GM18870 (cell line): ENCODE measurements at regions not wholly inside any gene's neighbourhood (a gene's known extent, or its start where the extent isn't known, plus 50 kb on each side); places are given as distances from the start of the nearest gene placed in this dataset.
"Not testable (repeated sequence)": the region's sequence is repeated elsewhere in the genome, so short reads cannot be mapped to it uniquely, and the experiment has no call there.

Source experiments
- ATAC-seq: cut with Tn5 transposase; IDR thresholded peaks from one replicate; pipeline ENCODE4 v1.9.1; 2021; ENCODE audit warnings: moderate library complexity; ENCODE audit not compliant: unreplicated experiment

DNA sequence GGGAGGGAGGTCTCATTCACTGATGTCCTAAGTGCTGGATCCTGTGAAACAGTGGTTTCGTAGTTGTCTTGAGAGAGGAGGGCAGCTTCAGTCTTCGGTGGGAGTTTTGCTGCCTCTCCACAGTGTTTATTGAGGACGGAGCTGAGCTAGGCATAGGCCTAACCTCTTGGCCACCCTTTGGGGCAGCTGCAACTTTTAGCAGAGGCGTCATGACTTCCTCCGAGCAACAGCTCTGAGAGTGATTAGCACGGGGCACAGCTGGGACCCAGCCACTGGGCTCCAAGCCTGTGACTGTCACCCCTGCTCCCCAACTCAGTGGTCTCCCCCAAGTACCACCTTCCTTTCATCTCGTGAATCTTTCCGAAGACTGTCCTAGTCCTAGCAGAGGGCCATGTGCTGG, 139.9 kb upstream of the NCOR2 start:
- no peak for ATAC-seq

DNA sequence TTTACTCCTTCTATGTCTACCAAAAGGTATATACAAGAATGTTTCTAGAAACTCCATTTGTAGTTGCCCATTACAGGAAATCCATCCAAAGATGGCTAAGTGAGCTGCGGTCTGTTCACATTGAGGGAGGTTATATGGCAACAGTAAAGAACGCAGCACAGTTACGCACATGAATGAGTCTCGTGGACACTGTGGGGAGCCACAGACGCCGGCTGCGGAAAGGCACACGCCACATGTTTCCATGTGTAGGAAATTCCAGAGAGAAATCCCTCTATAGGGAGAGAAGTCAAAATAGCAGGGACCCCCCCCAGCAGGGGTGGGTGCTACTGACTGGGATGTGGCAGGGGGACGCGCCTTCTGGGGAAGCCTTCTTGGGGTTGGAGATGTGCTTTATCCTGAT, 139.0 kb upstream of the NCOR2 start:
- no peak for ATAC-seq

DNA sequence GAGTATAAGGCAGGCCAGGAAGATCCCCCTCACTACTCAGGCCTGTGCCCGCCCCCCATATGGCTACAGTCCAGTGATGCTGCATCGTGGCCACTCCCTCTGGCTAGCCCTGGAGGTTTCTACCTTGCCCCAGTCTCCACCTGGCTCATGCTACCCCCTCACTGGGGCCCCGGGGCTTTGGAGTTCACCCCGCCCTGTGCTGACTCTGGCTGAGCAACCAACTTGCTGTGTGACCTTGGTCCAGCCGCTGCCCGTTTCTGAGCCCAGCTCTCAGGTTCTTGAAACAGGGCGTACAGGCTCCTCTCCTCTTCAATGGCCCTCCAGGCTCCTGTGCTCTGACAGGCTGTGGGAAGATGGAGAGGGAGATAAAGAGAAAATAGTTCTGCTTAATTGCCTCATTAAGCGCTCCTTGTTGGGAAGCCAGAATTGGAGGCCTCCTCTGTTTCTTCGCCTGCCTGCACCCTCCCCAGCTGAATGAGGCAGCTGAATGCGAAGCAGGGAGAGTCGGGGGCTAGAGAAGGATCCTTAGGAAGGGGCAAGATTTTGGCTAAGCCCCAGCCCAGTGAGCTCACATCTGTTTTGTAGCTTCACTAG, 138.2 kb upstream of the NCOR2 start:
- no peak for ATAC-seq

DNA sequence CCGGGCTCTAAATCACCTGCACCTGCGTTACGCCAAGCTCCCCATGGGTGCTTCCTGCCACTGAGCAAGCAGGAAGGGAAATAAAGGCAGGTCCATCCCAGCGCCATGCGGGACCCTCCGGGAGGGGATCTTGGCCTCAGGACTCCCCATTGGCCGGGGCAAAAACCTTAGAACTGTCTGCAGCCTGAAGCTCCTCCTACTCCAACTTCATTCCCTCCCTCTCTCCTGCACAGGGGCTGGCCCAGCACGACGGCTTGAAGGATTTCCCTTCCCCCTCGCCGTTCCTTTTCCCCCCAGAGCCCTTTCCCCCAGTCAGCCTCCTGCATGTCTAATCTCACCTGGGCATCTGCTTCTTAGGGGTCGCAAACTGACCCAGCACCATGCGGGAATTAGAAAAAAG, 137.2 kb upstream of the NCOR2 start:
- no peak for ATAC-seq

DNA sequence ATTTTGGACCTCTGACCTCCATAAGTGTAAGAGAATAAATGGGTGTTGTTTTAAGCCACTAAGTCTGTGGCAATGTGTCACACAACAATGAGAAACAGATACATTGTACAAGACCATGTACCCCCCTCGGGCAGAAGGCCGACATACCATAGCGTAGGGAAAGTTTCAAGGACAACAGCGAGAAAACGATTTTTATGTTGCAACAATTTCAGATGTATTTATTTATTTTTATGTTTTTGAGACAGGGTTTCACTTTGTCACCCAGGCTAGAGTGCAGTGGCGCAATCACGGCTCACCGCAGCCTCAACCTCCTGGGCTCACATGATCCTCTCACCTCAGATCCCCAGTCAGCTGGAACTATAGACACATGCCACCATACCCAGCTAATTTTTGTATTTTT, 136.4 kb upstream of the NCOR2 start:
- no peak for ATAC-seq

DNA sequence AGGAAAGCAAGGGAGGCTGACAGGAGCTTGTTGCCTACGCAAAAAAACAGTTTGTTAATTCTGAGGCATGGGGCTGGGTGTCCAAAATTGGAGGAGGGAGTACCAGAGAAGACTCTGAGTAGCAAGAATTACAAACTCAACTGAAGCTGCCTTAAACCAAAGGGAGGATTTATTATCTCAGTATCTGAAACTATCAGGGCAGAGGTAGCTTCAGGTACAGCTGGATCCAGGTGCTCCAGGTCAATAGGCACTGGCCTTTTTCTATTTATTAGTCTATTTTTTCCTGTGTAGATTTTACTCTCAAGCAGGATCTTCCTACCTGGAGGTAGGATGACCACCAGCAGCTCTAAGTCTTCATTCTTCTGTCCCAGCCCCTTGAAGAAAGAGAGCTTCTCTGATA, 135.3 kb upstream of the NCOR2 start:
- no peak for ATAC-seq

DNA sequence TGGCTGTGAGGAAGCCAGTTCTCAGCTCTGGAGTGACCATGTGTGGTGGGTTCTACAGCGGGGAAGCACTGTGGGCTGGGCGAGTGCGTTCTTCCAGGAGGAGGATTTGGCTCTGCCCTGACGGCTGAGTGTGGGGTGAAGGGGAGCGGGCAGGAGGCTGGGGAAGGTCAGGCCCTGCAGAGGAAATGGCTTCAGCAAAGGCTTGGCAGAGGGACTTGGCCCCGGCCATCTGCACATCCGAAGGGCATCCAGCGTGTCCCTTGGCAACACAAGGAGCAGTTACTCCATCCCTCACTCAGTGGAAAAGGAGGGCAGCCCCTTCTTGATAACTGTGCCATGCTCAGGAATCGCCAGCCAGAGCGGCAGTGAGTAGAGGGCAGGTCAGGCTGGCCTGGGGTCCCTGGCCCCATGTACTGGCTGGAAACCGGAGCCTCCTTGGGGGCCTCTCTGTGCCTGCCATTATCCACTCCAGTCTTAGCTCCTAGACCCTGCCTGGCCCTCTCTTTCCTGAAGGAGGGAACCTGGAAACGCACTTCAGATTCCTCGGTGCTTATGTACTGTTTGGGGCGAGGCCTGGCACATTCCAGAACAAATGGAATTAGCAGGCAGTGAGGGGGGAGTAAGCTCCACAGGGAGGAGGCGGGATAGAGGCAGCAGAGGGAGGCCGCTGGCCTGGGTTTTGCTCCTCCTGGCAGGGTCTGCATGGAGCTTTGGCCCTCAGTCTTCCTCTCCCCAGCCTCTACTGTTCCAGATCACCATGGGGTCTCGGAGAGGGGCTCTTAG, 133.6 kb upstream of the NCOR2 start:
- no peak for ATAC-seq

DNA sequence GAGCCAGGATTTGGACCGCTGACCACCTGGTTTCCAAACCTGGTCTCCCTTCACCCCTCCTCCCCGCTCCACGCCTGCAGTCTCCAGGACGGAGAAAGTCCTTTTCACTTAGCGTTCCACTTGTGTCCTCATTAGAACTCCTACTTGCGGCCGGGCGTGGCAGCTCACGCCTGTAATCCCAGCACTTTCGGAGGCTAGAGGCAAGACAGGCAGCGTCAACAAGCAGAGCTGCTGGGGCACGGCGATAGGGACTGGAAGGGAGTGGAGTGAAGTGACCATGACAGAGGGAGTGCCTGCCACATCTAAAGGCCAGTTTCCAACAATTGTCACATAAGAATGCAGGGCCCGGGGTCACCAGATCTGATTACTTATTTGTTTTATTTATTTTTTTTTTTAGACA, 132.5 kb upstream of the NCOR2 start:
- no peak for ATAC-seq

DNA sequence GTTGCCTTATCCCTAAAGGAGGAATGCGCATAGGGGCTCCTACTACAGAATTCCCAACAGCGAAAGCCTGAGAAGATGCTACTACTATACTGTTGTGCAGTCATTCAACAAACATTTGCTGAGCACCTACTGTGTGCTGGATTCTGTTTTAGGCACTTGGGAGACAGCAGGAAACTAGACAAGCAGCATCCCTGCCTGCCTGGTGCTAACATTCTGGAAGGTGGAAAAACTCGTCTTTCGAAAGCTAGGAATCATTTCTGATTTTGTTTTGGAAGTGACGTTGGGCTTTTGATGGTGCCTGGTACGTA, 131.5 kb upstream of the NCOR2 start:
- no peak for ATAC-seq

DNA sequence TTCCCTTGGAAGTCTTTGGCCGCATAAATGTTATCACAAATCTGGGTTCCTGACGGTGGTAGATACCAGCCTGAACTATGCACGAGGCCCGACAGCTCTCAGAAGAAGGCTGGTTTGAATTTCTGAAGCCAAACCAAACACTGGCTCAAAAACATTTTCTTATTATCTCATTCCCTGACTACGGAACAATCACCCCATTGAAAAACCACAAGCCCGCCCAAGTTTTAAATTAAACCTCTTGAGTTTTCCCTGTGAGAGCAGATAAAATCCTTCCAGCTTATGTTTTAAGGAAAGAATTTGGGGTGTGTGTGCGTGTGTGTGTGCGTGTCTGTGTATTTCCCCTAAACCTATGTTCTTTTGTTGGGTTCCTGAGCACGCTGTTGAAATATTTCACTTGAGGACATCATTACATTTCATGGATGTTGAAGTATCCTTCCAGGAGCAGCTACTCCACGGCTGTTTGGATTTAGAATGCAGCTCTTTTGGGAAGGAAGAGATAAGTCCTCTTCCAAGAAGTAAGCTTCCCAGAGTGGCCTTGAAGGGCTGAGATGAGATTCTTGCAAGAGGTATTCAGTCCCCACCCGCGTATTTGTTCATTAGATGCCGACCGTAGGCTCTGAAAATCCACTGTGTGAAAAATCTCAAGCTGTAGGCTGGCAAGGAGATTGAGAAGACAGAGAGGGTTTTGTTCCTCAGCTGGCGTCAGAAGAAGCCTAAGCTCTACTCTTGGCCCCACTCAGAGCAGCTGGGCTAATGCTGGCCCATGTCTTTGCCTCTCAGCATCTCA, 131.0 kb upstream of the NCOR2 start:
- ATAC-seq, result no peak

DNA sequence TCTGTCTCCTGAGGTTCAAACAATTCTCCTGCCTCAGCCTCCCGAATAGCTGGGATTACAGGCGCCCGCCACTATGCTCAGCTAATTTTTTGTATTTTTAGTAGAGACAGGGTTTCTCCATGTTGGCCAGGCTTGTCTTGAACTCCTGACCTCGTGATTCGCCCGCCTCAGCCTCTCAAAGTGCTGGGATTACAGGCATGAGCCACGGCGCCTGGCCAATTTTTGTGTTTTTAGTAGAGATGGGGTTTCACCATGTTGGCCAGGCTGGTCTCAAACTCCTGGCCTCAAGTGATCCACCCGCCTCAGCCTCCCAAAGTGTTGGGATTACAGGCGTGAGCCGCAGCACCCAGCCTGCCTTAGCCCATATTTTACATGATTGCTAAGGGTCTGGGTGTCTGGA, 130.3 kb upstream of the NCOR2 start:
- ATAC-seq, result not testable (repeated sequence)

DNA sequence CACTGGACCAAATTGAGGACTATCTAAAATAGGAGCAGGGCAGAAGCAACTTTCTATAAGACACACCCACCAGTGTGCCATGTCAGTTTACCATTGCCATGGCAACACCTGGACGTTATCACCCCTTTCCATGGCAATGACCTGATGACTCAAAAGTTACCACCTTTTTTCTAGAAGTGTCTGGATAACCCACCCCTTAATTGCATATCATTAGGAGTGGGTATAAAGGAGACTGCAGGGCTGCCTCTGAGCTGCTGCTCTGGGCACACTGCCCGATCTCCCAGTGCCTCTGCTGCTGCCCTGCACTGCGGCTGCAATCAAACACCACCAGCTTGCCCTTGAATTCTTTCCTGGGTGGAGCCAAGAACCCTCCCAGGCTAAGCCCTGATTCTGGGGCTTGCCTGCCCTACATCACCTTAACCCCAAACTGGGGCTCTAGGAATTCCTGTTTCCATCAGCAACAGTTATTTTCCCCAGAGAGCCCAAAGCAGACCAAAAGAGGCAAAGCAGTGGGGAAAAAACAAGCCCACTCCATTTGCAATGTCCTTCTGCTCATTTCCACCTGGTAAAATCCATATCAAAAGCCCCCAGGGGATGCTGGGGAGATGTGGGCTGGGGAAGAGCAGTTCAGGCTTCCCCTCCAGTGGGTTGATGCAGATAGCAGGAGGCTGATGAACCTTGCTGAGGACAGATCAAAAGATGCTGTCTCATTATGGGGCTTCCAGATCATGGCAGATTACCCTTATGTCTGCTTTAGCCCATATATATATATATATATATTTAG, 129.5 kb upstream of the NCOR2 start:
- ATAC-seq, result no peak

DNA sequence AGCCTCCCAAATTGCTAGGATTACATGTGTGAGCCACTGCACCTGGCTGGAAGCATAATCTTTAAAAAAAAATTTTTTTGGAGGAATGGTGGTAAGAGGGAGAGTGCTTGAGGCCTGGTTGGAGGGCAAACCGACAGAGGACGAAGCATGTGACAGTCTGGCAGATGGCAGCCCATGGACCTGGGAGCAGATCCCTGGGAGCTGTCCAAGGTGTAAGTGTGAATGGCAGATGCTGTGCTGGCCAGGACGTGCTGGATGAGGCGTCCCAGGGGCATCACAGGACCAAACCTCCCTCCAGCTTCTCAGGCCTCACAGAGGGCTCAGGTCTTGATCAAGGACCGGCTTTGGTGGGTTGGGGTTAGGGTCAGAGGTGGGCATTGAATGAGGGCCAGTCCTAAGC, 128.4 kb upstream of the NCOR2 start:
- ATAC-seq, result no peak

DNA sequence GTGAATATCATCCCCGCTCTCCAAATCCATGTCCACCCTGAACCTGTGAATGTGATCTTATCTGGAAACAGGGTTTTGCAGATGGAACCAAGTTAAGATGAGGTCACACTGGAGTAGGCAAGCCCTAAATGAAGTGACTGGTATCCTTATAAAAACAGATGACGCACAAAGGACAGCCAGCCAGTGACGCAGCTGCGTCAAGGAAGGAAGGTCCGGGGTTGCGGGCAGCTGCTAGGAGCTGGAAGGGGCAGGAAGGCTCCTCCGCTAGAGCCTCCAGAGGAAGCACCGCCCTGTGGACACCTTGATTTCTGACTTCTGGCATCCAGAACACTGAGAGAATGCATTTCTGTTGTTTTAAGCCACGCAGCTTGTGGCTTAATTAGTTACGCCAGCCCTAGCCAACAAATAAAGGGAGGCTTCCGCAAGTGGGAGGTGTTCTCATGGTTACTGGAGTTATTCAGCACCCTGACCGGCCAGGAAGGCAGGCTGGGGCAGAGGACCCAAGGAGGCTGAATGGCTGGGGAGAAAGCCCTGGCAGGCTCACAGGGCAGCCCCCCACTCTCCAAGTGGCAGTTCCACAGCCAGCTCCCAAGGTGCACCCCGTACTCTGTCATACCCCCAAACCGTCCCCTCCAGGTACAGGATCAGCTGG, 127.6 kb upstream of the NCOR2 start:
- ATAC-seq, result no peak

DNA sequence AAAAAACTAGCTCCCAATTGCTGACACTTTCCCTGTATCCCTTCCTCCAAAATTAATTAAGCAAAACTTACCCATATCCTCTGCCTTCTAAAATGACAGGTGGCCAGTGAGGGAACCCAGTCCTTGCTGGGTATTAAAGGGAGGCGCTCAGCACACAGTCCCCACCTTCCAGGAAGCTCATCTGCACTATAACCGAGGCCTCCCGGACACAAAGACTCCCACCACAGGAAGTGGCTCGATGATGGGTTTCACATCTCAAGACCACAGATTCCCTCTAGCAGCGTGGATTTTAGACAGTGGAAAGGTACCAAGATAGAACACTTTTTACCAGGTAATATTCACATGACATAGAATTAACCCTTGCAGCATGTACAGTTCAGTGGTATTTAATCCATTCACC, 126.8 kb upstream of the NCOR2 start:
- ATAC-seq, result no peak

DNA sequence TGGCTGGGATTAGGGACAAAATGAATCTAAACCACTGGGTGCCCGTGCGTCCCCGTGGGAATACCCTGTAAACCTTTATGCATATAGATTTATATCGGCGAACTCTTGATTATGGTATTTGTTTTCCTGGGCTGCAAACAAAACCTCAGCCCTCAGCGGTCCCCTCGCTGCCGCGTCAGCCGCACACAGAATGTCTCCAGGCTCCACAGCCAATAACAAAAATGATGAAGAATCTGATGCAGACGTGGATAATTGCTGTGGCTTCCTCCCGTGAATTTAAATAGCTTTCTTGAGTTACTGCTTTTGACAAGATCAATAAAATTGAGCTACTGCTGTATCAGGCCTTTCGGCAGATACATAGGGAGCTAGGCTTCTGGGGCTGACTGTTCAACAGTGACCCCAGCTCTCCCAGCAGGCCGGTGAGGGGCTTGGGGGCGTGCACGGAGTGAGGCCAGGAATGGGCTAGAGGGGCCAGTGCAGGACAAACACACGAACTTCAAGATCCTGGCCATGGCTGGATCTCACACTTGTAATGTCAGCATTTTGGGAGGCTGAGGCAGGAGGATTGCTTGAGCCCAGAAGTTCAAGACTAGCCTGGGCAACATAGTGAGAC, 125.8 kb upstream of the NCOR2 start:
- ATAC-seq, result no peak

DNA sequence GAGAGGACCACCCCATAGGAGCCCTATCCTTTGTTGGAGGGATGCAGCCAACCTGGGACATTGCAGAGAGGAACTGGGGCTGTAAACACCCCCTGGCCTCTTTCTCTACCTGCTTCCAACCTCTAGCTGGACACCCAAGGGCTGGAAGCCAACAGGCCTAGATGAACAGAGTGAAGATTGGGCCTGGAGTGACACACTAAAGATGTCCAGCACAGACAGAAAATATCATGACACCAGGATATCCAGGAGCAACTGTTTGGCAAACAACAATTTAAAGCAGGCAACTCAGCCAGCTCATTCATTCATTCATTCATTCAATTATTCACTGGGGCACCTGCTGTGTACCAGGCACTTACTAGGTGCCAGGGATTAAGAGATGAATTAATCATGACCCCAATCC, 125.0 kb upstream of the NCOR2 start:
- no peak for ATAC-seq

DNA sequence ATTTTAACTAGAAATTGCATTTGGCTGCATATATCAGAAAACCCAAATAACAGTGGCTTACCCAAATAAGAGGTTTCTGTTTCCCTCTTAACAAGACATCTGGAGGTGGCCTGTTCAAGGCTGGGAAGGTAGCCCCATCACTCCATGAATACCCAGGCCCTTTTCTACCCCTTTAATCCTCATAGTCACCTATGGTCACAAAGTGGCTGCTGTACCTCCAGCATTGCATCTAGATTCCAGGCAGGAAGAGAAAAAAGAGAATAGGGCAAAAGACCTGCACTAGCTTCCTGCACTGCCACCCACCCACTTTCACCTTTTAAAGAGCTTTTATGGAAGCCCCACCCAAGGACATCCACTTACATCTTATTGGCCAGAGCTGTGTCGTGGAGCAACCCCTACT, 124.0 kb upstream of the NCOR2 start:
- ATAC-seq, result no peak

DNA sequence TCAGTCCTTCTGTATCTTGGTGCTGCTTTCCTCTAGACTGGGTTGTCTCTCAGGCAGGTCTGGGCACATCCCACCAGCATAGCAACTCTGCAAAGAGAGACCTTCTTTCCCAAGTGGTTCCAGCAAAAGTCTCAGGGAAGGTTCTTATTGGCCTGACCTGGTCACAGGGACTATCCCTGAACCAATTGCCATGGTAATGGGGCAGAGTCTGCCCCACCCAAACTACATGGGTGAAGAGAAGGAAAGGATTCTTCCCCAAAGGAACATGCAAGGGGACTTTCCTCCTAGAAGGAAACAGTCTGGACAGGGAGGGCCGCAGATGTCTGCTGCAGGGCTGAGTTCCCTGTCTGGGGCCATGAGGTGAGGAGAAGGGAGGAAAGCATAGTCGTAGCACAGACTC, 122.2 kb upstream of the NCOR2 start:
- ATAC-seq, result no peak

DNA sequence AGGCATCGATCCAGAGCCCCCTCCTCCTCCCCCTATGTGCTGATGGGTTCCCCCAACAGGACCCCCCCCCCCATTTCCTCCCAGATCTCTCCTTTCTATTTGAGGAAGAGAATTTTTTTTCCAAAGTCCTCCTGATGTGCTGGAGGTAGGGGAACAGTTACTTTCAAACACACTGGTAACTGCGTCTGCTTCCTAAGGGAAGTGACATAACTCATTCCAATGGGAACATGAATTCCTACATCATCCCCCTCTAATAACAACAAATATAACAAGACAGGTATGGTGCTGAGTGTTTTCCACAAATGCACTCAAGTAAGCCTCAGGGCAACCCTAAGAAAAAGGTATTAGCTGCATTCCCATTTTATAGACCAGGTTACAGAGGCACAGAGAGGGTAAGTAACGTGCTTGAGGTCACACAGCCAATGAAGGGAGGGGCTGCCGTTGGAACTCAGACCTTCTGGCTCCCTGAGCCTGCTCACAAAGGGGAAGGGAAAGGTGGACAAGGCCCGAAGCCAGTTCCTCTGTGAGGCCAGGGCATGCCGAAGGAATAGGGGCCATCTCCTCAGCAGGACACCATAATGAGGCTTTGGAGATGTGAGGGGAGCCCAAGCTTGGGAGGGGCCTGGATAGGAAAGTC, 121.1 kb upstream of the NCOR2 start:
- ATAC-seq, result no peak
